ENCODE measurements at regions not wholly inside any gene's neighbourhood (a gene's known extent, or its start where the extent isn't known, plus 50 kb on each side); places are given as distances from the start of the nearest gene placed in this dataset.

DNA sequence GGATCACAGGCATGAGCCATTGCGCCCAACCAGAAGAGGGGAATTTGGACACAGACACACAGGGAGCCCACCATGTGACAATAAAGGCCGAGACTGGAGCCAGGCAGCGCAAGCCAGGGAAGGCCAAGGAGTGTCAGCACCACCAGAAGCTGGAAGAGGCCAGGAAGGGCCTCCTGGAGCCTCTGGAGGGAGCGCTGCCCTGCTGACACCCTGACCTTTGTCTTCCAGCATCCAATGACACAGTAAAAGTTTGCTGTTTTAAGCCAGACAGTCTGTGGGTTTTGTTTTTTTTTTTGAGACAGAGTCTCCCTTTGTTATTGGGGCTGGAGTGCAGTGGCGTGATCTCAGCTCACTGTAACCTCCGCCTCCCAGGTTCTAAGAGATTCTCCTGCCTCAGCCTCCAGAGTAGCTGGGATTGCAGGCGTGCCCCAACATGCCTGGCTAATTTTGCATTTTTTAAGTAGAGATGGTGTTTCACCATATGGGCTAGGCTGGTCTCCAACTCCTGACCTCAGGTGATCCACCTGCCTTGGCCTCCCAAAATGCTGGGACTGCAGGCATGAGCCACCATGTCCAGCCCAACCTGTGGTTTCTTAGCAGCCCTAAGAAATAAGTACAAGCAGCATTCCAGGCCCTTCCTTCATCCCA, 215.8 kb downstream of the CTTN start (continued):
- no peak for TF ChIP-seq RORA (CRISPR knock-in tag; IDR thresholded peaks at IDR 0.05)
- TF ChIP-seq, protein P1, sequence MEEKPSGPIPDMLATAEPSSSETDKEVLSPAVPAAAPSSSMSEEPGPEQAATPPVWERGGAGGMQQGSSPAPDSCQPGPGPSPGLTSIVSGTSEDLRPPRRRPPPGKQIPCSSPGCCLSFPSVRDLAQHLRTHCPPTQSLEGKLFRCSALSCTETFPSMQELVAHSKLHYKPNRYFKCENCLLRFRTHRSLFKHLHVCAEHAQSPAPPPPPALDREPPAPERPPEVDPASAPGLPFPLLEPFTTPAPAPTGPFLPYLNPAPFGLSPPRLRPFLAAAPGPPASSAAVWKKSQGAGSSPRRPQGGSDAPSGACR (CRISPR knock-in tag; IDR thresholded peaks at IDR 0.05) = no peak
- TF ChIP-seq, protein P2, sequence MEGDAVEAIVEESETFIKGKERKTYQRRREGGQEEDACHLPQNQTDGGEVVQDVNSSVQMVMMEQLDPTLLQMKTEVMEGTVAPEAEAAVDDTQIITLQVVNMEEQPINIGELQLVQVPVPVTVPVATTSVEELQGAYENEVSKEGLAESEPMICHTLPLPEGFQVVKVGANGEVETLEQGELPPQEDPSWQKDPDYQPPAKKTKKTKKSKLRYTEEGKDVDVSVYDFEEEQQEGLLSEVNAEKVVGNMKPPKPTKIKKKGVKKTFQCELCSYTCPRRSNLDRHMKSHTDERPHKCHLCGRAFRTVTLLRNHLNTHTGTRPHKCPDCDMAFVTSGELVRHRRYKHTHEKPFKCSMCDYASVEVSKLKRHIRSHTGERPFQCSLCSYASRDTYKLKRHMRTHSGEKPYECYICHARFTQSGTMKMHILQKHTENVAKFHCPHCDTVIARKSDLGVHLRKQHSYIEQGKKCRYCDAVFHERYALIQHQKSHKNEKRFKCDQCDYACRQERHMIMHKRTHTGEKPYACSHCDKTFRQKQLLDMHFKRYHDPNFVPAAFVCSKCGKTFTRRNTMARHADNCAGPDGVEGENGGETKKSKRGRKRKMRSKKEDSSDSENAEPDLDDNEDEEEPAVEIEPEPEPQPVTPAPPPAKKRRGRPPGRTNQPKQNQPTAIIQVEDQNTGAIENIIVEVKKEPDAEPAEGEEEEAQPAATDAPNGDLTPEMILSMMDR (CRISPR knock-in tag; IDR thresholded peaks at IDR 0.05) = peak; percentile 16; the same call in 1 of the 2 replicates

DNA sequence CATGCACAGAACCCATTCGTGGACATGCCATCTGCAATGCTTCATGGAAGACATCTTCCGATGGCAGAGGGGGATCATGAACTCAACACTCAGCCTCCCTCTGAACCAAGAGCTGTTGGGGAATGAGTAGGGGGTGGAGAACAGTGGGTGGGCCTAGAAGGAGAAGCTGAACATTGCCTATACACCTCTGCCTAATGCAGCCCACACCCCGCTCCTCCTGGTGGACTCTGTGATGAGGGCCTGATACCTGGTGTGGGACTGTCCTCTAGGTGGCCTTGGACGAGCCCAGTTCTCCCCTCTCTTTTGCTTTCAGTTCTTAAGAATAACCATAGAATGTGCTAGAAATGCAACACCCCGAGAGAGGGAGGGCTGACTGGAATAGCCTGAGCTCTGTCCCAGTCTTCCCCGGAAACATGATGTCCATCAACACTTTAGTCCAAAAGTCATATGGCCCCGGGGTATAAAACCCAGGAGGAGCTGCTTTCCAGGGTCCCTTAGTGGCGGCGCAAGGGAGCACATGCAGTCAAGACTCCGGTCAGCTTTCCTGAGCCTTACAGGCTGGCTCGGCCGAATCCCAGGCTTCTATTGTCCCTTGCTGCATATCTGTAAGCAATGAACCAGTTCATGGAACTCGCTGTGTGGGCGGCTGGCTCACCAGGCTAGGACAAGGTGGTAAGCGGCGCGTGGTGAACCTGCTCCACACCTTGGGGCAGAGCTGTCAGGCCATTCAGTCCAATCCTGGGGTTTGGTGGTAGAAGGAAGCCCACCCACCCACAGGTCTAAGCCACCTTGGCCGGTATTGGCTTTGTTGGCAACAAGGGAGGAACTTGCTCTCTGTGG, 216.9 kb downstream of the CTTN start:
- Histone ChIP-seq H2AFZ (ENCODE audit: low read length) (no peak overlapping the region), H3K27ac (ENCODE audit: extremely low read length, insufficient read depth, low read length) (peak overlapping the region; percentile 67), H3K4me3 (replicated peaks in 1 of 3; ENCODE audit: insufficient read depth in 1 of 3, low read depth in 2 of 3, low read length in 3 of 3) (no peak overlapping the region), H3K9ac (ENCODE audit: insufficient read depth, low read depth, low read length) (no peak overlapping the region), H3K27me3 (ENCODE audit: control insufficient read depth in 1 of 2, insufficient read depth in 2 of 2, low read length in 2 of 2) (no peaks in the 10 kb centered on the region), H3K36me3 (replicated peaks in 1 of 2; ENCODE audit: control insufficient read depth in 1 of 2, insufficient read depth in 2 of 2, low read length in 2 of 2) (no peaks in the 10 kb centered on the region), H3K79me2 (ENCODE audit: insufficient read depth, low read length) (no peaks in the 10 kb centered on the region), H3K4me1 (ENCODE audit: insufficient read depth, low read length) (peaks cover 51% of the 10 kb centered on the region), H3K9me3 (ENCODE audit: low read length) (no peaks in the 10 kb centered on the region), H4K20me1 (ENCODE audit: insufficient read depth, low read length) (peaks cover 5% of the 10 kb centered on the region; the same call in 1 of the 2 replicates), H3K4me2 (ENCODE audit: low read depth, low read length) (no peak overlapping the region)
- FAIRE-seq (no peak), ATAC-seq (no peak; the same call in 2 of the 3 replicates), DNase-seq (ENCODE audit: low spot score) (no peak)
- ChIA-PET POLR2A (no interaction called here), CTCF (ENCODE audit: low intra/inter-chr PET ratio, low total read pairs) (no interaction called here)
- TF ChIP-seq DNMT1 (CRISPR knock-in tag; IDR thresholded peaks at IDR 0.05) = no peak
- peak; percentile 97 for TF ChIP-seq ZNF224 (CRISPR knock-in tag; IDR thresholded peaks at IDR 0.05)
- TF ChIP-seq U2AF1 (optimal IDR thresholded peaks at IDR 0.05; ENCODE audit: low read depth, low read length) = no peak
- no peak for TF ChIP-seq ZNF431 (CRISPR knock-in tag; IDR thresholded peaks at IDR 0.05; ENCODE audit: borderline replicate concordance, low read depth)
- TF ChIP-seq ZNF558 (CRISPR knock-in tag; IDR thresholded peaks at IDR 0.05; ENCODE audit: borderline replicate concordance) = no peak
- in situ Hi-C loops (cut with HindIII; ENCODE audit: extremely low pct_ligation_motif_present, low pct_unique_long_range_greater_than_20kb) = no loop called here
- intact Hi-C loops (cut with micrococcal nuclease; ENCODE audit: unreplicated experiment) = no loop called here
- BruUV-seq (replicated peaks) = no TSS peak
- 99% methylated on average over 13 of the region's 18 CpGs for WGBS (ENCODE audit: low lambda C conversion rate)
